Ishikawa (cell line): ENCODE measurements at regions not wholly inside any gene's neighbourhood (a gene's known extent, or its start where the extent isn't known, plus 50 kb on each side); places are given as distances from the start of the nearest gene placed in this dataset.

Experiments
- EGR1 ChIP-seq: IDR thresholded peaks from 2 replicates; pipeline ENCODE4 v1.6.1; 2012
- MAX ChIP-seq: IDR thresholded peaks from 2 replicates; pipeline ENCODE4 v1.6.1; 2012
- REST ChIP-seq: IDR thresholded peaks from 2 replicates; pipeline ENCODE4 v1.6.1; 2012; ENCODE audit warnings: low read depth, mild to moderate bottlenecking
- YY1 ChIP-seq: IDR thresholded peaks from 2 replicates; pipeline ENCODE4 v1.6.1; 2012; ENCODE audit warnings: low read depth
- ZBTB7A ChIP-seq: IDR thresholded peaks from 2 replicates; pipeline ENCODE4 v1.6.1; 2012; ENCODE audit warnings: low read depth

GRCh38 chr17:55909776-55910175 is 158.9 kb downstream of the PCTP start:
- TF ChIP-seq REST = no peak
- no peak for TF ChIP-seq MAX
- no peak for TF ChIP-seq EGR1
- no peak for TF ChIP-seq ZBTB7A
- TF ChIP-seq YY1 = no peak
